PC-9 (cell line): ENCODE measurements at regions not wholly inside any gene's neighbourhood (a gene's known extent, or its start where the extent isn't known, plus 50 kb on each side); places are given as distances from the start of the nearest gene placed in this dataset.
"Not testable (repeated sequence)": the region's sequence is repeated elsewhere in the genome, so short reads cannot be mapped to it uniquely, and the experiment has no call there.

Experiments used
- BruUV-seq: library from RNA; stranded (reverse); fragments of 400-500 nt; replicated peaks from 2 replicates; lab custom pipeline; 2021; lab: Mats Ljungman, UMichigan
- CTCF ChIA-PET: fragments of 300-600 bp; sonication (Branson Sonifier 250); formaldehyde crosslinking; loops from one replicate; lab custom pipeline; 2022; ENCODE audit warnings: antibody characterized with exemption; lab: Charles Lee
- POLR2A ChIA-PET: fragments of 300-600 bp; sonication (Branson Sonifier 250); formaldehyde crosslinking; loops from one replicate; lab custom pipeline; 2022; ENCODE audit warnings: antibody characterized with exemption; ENCODE audit not compliant: unreplicated experiment; lab: Charles Lee
- DNase-seq, 2 experiments: peaks; one replicate each; pipeline versions ENCODE4 v3.0.0 to v3.0.0-alpha.2; 2015 to 2022; ENCODE audit warnings: mixed read lengths in 1 of 2
- H2AFZ ChIP-seq: fragments of 200-600 bp; sonication (generic); 2 replicates; pipeline ENCODE4 v1.8.1; 2017; ENCODE audit warnings: antibody characterized with exemption
- H3F3A ChIP-seq: fragments of 200-600 bp; sonication (generic); 2 replicates; pipeline ENCODE4 v1.8.1; 2017; ENCODE audit warnings: antibody characterized with exemption, mild to moderate bottlenecking, low read depth; ENCODE audit not compliant: insufficient read depth
- H3K27ac ChIP-seq: fragments of 200-600 bp; sonication (generic); 2 replicates; pipeline ENCODE4 v1.6.1; 2016; ENCODE audit warnings: mixed run types
- H3K27me3 ChIP-seq: fragments of 200-600 bp; sonication (generic); 2 replicates; pipeline ENCODE4 v1.6.1; 2016; ENCODE audit warnings: low read depth, mixed run types; ENCODE audit not compliant: insufficient read depth
- H3K36me3 ChIP-seq: fragments of 200-600 bp; sonication (generic); 2 replicates; pipeline ENCODE4 v1.6.1; 2016; ENCODE audit warnings: low read depth, mixed run types
- H3K4me1 ChIP-seq: fragments of 200-600 bp; sonication (generic); replicated peaks from 2 replicates; pipeline ENCODE4 v1.6.1; 2016; ENCODE audit warnings: mixed run types; ENCODE audit not compliant: insufficient read depth
- H3K4me2 ChIP-seq: fragments of 200-600 bp; sonication (generic); 2 replicates; pipeline ENCODE4 v1.6.1; 2017; ENCODE audit warnings: mixed run types
- H3K4me3 ChIP-seq: fragments of 200-600 bp; sonication (generic); 2 replicates; pipeline ENCODE4 v1.6.1; 2016; ENCODE audit warnings: mixed run types
- H3K79me2 ChIP-seq: fragments of 200-600 bp; sonication (generic); 2 replicates; pipeline ENCODE4 v1.6.1; 2017; ENCODE audit warnings: low read depth, mixed run types
- H3K9me2 ChIP-seq: fragments of 200-600 bp; sonication (generic); 2 replicates; pipeline ENCODE4 v1.8.1; 2017; ENCODE audit warnings: mild to moderate bottlenecking; ENCODE audit not compliant: insufficient read depth
- H3K9me3 ChIP-seq: fragments of 200-600 bp; sonication (generic); 2 replicates; pipeline ENCODE4 v1.8.1; 2016; ENCODE audit warnings: low read depth; ENCODE audit not compliant: insufficient read depth
- H4K20me1 ChIP-seq: fragments of 200-600 bp; sonication (generic); 2 replicates; pipeline ENCODE4 v1.8.1; 2017; ENCODE audit not compliant: insufficient read depth
- CTCF ChIP-seq: fragments of 200-600 bp; sonication (generic); conservative IDR thresholded peaks from 2 replicates; pipeline ENCODE4 v1.6.1; 2017; ENCODE audit warnings: mixed run types, antibody characterized with exemption, mild to moderate bottlenecking, moderate library complexity
- EZH2 ChIP-seq: fragments of 200-600 bp; sonication (generic); IDR thresholded peaks from 2 replicates; pipeline ENCODE4 v1.8.0; 2017; ENCODE audit warnings: antibody characterized with exemption, low read depth
- intact Hi-C: fragments of 100-400 bp; cut with micrococcal nuclease; formaldehyde crosslinking; loops from one replicate; pipeline ENCODE4 v1.10.0; 2022; ENCODE audit not compliant: unreplicated experiment

GRCh38 chr10:64798297-64798696 lies 1277.1 kb downstream of the REEP3 start:
- intact Hi-C loops, result no loop called here
- DNase-seq, result no peak
- TF ChIP-seq CTCF, result no peak
- TF ChIP-seq EZH2, result no peak
- CTCF ChIA-PET, result no interaction called here
- no peak overlapping the region for H3K27ac ChIP-seq
- no peaks in the 10 kb centered on the region for H3K9me3 ChIP-seq
- H3K9me2 ChIP-seq, result no peaks in the 10 kb centered on the region
- no peaks in the 10 kb centered on the region for H4K20me1 ChIP-seq
- no peaks in the 10 kb centered on the region for H3K79me2 ChIP-seq
- POLR2A ChIA-PET, result no interaction called here
- no peak overlapping the region for H3K4me2 ChIP-seq
- no peaks in the 10 kb centered on the region for H3K36me3 ChIP-seq
- H3K4me1 ChIP-seq, result no peaks in the 10 kb centered on the region
- no peaks in the 10 kb centered on the region for H3K27me3 ChIP-seq
- BruUV-seq, result no TSS peak
- H3K4me3 ChIP-seq, result no peak overlapping the region
- no peaks in the 10 kb centered on the region for H3F3A ChIP-seq
- no peak overlapping the region for H2AFZ ChIP-seq

GRCh38 chr10:64808233-64808632 lies 1287.0 kb downstream of the REEP3 start:
- H3K4me3 ChIP-seq, H3K27ac ChIP-seq, BruUV-seq, DNase-seq, intact Hi-C loops, CTCF ChIA-PET, H2AFZ ChIP-seq, H3K79me2 ChIP-seq, H3K36me3 ChIP-seq, H3K27me3 ChIP-seq, H3K9me2 ChIP-seq, H3K9me3 ChIP-seq, H4K20me1 ChIP-seq, POLR2A ChIA-PET, H3K4me1 ChIP-seq, H3K4me2 ChIP-seq, H3F3A ChIP-seq: not testable (repeated sequence)

GRCh38 chr10:64810046-64810445 lies 1288.8 kb downstream of the REEP3 start:
- not testable (repeated sequence) for H3K36me3 ChIP-seq

GRCh38 chr10:64813391-64813790 lies 1292.2 kb downstream of the REEP3 start:
- no peaks in the 10 kb centered on the region for H3K9me2 ChIP-seq
- CTCF ChIA-PET, result interaction anchor here (0.6 kb wide), 1 partner anchor 70 kb away, joined by 3 read pairs; no protein-coding TSS in a partner anchor

More at GRCh38 chr10:64810046-64810445, 1288.8 kb downstream of the REEP3 start:
- POLR2A ChIA-PET, result interaction anchor here (0.6 kb wide), 1 partner anchor 1114 kb away, joined by 3 read pairs; no protein-coding TSS in a partner anchor
- BruUV-seq, intact Hi-C loops, H3K27ac ChIP-seq, H3K4me1 ChIP-seq, H4K20me1 ChIP-seq, H3K27me3 ChIP-seq, CTCF ChIA-PET, H3F3A ChIP-seq, H3K9me2 ChIP-seq, H3K4me3 ChIP-seq, H3K9me3 ChIP-seq, H3K79me2 ChIP-seq: not testable (repeated sequence)
- peak; percentile 42 to 45 for DNase-seq
- H2AFZ ChIP-seq, result peak overlapping the region; percentile 66
- peak overlapping the region; percentile 49 for H3K4me2 ChIP-seq

More at GRCh38 chr10:64813391-64813790, 1292.2 kb downstream of the REEP3 start:
- H3K79me2 ChIP-seq, result no peaks in the 10 kb centered on the region
- peaks cover 8% of the 10 kb centered on the region for H3K4me1 ChIP-seq
- no peak for DNase-seq
- TF ChIP-seq EZH2 (no peak), CTCF (no peak)
- no peak overlapping the region for H3K27ac ChIP-seq
- H4K20me1 ChIP-seq, result no peaks in the 10 kb centered on the region
- no peaks in the 10 kb centered on the region for H3K27me3 ChIP-seq
- H3F3A ChIP-seq, result no peaks in the 10 kb centered on the region
- POLR2A ChIA-PET, result no interaction called here
- intact Hi-C loops, result no loop called here
- no peak overlapping the region for H2AFZ ChIP-seq
- H3K9me3 ChIP-seq, result no peaks in the 10 kb centered on the region
- no peak overlapping the region for H3K4me2 ChIP-seq
- no peaks in the 10 kb centered on the region for H3K36me3 ChIP-seq
- H3K4me3 ChIP-seq, result no peak overlapping the region
- BruUV-seq, result no TSS peak
